ENCODE measurements at regions not wholly inside any gene's neighbourhood (a gene's known extent, or its start where the extent isn't known, plus 50 kb on each side); places are given as distances from the start of the nearest gene placed in this dataset.
"Not testable (repeated sequence)": the region's sequence is repeated elsewhere in the genome, so short reads cannot be mapped to it uniquely, and the experiment has no call there.

DNA sequence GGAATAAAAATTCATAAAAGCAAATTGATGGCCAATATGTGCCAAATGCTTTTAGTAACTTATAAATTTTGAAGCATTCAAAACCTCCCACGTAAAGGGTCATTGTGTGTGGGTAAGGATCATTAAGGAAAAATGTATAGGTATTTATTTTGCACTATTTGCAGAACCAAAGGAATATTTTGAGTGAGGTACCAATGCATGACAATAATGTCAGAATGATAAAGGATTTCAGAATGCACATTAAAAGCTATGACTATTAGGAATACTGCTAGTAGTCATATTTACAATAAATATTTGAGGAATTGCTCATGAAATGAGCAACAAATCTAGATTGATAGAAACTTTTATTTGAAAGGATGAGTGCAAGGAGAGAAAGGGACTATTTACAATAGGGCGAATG is 932.8 kb downstream of the SLC6A15 start:
- no peak for DNase-seq (ENCODE audit: insufficient read length)
- FAIRE-seq, result no peak
- no peak for TF ChIP-seq POLR2AphosphoS5 (IDR thresholded peaks at IDR 0.05; ENCODE audit: low read depth, low read length)
- TF ChIP-seq POLR2A (IDR thresholded peaks at IDR 0.05; ENCODE audit: low read depth, low read length), result no peak
- no peak for TF ChIP-seq TAF1 (IDR thresholded peaks at IDR 0.05; ENCODE audit: borderline replicate concordance, low read depth, low read length)

DNA sequence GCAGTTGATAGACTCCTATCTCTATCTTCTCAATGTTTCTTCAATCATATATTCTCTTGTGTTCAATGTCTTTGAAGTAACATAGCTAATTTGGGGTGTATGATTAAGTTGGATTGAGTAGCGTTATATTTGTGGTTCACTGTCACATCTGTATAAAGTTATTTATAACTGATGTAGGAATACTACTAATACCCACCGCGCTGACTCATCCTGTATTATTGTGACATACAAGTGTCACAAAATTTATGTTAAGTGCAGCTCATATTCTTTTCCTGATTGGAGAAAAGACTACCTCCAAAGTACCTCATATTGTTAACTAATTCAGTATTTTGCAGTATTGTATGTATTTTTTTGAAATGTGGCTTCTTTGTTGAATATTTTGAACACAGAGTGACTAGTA is 940.8 kb downstream of the SLC6A15 start:
- TF ChIP-seq TAF1 (IDR thresholded peaks at IDR 0.05; ENCODE audit: borderline replicate concordance, low read depth, low read length), result no peak
- TF ChIP-seq POLR2A (IDR thresholded peaks at IDR 0.05; ENCODE audit: low read depth, low read length), result no peak
- no peak for TF ChIP-seq POLR2AphosphoS5 (IDR thresholded peaks at IDR 0.05; ENCODE audit: low read depth, low read length)
- FAIRE-seq (no peak), DNase-seq (ENCODE audit: insufficient read length) (no peak)

DNA sequence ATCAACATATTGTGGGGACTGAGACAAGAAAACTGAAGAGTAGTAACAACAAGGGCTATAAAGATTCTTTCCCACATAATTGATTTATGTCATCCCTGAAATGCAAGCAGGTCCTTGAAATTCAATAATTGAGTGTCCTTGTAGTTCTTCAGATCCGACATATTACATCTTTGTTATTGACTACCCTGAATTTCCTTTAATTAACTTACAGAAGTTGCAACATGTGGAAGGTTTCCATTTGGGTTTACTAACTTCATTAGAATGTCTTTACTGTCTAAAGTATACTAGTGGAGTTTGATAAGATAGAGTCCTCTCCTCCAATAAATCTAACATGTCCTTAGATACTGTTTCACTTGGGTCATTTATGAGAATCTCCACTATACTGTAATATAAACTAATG is 951.8 kb downstream of the SLC6A15 start:
- DNase-seq (ENCODE audit: insufficient read length), result no peak
- no peak for FAIRE-seq
- no peak for TF ChIP-seq POLR2A (IDR thresholded peaks at IDR 0.05; ENCODE audit: low read depth, low read length)
- no peak for TF ChIP-seq POLR2AphosphoS5 (IDR thresholded peaks at IDR 0.05; ENCODE audit: low read depth, low read length)
- TF ChIP-seq TAF1 (IDR thresholded peaks at IDR 0.05; ENCODE audit: borderline replicate concordance, low read depth, low read length), result no peak

GRCh38 chr12:83958997-83959396 is 953.6 kb downstream of the SLC6A15 start:
- DNase-seq (ENCODE audit: insufficient read length) (no peak), FAIRE-seq (no peak)
- TF ChIP-seq POLR2A (IDR thresholded peaks at IDR 0.05; ENCODE audit: low read depth, low read length) (no peak), TAF1 (IDR thresholded peaks at IDR 0.05; ENCODE audit: borderline replicate concordance, low read depth, low read length) (no peak), POLR2AphosphoS5 (IDR thresholded peaks at IDR 0.05; ENCODE audit: low read depth, low read length) (no peak)

DNA sequence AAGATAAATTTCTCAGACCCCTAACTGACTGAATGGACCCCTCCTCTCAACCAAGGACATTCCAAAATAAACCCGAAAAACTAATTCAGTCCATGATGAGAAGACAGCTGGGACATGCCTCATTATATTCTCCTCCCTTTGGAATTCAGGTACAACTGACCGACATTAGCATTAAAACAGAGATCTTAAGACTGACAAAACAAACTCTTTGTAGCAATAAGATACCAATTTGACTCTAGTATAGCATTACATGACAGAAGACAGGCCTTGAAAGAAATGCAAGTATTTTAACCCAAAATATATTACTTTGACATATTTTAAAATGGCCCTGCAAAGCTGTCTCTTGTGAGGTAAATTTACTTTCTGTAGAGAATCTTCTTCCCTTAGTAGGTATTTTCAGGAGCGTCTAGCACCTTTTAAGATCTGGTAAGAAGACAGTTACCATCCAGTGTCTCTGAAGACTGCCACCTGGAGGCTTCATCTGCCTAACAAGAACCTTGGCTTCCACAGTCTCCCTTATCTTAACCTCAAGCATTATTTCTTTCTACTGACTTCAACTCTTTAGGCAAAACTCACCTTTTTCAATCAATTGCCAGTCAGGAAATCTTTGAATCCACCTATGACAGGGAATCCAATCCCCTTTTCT is 957.5 kb downstream of the SLC6A15 start:
- TF ChIP-seq TAF1 (IDR thresholded peaks at IDR 0.05; ENCODE audit: borderline replicate concordance, low read depth, low read length) (no peak), POLR2A (IDR thresholded peaks at IDR 0.05; ENCODE audit: low read depth, low read length) (no peak), POLR2AphosphoS5 (IDR thresholded peaks at IDR 0.05; ENCODE audit: low read depth, low read length) (no peak)
- FAIRE-seq, result no peak
- no peak for DNase-seq (ENCODE audit: insufficient read length)

DNA sequence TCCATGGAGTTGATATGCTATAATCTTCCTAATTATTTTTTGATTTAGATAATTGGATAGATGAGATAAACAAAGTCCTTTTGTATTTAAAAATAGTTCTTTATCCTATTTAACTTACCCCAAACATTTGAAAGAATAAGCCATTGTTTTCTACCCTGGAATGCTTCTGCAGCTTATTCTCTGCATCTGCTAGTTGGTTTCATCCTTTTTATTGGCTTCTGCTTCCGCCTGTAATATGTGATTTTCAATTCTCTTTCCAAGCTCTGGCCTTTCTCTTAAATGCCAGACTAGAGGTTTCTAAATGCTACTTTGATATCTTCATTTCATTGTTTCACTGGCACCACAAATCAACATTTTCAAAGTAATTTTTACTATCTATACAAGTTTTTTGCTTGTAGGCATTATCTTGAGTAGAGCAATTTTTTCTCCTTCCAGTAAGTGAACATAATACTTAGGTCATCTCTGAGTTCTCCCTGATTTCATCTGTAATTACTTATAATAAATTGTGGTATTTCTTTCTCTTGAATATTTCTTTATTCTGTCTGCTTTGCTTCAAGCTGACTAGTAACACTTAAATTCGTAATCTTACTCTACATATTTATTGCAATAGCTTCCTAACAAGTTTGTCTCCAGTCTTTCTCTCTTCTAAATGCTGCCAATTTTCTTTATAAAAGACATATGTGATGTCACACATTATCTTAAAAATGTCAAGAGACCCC is 958.4 kb downstream of the SLC6A15 start:
- DNase-seq (ENCODE audit: insufficient read length) (no peak), FAIRE-seq (no peak)
- TF ChIP-seq TAF1 (IDR thresholded peaks at IDR 0.05; ENCODE audit: borderline replicate concordance, low read depth, low read length), result no peak

- FAIRE-seq (no peak), DNase-seq (ENCODE audit: insufficient read length) (no peak)
Observed at GRCh38 chr12:83945871-83946270, 966.7 kb downstream of the SLC6A15 start.

DNA sequence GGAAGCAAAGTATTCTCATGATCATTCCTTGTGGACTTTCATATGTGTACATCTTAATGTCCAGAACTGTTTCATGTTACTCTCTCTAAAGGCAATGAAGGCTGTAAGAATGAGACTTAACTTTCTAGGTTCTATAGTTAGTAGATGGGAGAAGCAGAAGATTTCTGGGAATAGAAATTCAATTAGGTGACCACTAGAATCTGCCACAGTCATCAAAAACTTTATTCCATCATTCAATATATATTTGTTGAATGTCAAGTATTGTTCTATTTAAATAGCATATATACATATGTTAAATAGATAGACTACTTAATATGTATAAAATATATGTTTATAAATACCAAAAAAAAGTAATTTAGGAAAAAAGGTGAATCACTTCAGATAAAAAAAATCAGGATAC is 972.9 kb downstream of the SLC6A15 start:
- DNase-seq (ENCODE audit: insufficient read length), result no peak
- FAIRE-seq, result no peak
- no peak for TF ChIP-seq TAF1 (IDR thresholded peaks at IDR 0.05; ENCODE audit: borderline replicate concordance, low read depth, low read length)
- no peak for TF ChIP-seq POLR2A (IDR thresholded peaks at IDR 0.05; ENCODE audit: low read depth, low read length)
- no peak for TF ChIP-seq POLR2AphosphoS5 (IDR thresholded peaks at IDR 0.05; ENCODE audit: low read depth, low read length)

More at GRCh38 chr12:83945871-83946270, 966.7 kb downstream of the SLC6A15 start:
- no peak for TF ChIP-seq TAF1 (IDR thresholded peaks at IDR 0.05; ENCODE audit: borderline replicate concordance, low read depth, low read length)
- TF ChIP-seq POLR2A (IDR thresholded peaks at IDR 0.05; ENCODE audit: low read depth, low read length), result no peak
- TF ChIP-seq POLR2AphosphoS5 (IDR thresholded peaks at IDR 0.05; ENCODE audit: low read depth, low read length), result no peak

DNA sequence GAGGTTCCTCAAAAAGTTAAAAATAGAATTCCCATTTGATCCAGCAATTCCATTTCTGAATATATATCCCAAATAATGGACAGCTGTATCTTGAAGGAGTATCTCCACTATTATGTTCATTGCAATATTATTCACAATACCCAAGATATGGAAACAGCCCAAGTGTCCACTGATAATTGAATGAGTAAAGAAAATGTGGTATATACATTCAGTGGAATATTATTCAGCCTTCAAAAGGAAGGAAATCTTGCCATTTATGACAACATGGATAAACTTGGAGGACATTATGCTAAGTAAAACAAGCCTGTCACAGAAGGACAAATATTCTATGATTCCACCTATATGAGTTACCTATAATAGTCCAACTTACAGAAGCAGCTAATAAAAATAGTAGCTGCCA is 979.0 kb downstream of the SLC6A15 start:
- FAIRE-seq, result no peak
- no peak for TF ChIP-seq TAF1 (IDR thresholded peaks at IDR 0.05; ENCODE audit: borderline replicate concordance, low read depth, low read length)
- TF ChIP-seq POLR2A (IDR thresholded peaks at IDR 0.05; ENCODE audit: low read depth, low read length), result no peak

GRCh38 chr12:83932011-83932410 is 980.6 kb downstream of the SLC6A15 start:
- FAIRE-seq (no peak), DNase-seq (ENCODE audit: insufficient read length) (no peak)
- no peak for TF ChIP-seq POLR2AphosphoS5 (IDR thresholded peaks at IDR 0.05; ENCODE audit: low read depth, low read length)
- TF ChIP-seq TAF1 (IDR thresholded peaks at IDR 0.05; ENCODE audit: borderline replicate concordance, low read depth, low read length), result no peak
- no peak for TF ChIP-seq POLR2A (IDR thresholded peaks at IDR 0.05; ENCODE audit: low read depth, low read length)

More for the DNA sequence above, 979.0 kb downstream of the SLC6A15 start:
- DNase-seq (ENCODE audit: insufficient read length), result no peak

- TF ChIP-seq POLR2A (IDR thresholded peaks at IDR 0.05; ENCODE audit: low read depth, low read length) (no peak), TAF1 (IDR thresholded peaks at IDR 0.05; ENCODE audit: borderline replicate concordance, low read depth, low read length) (no peak), POLR2AphosphoS5 (IDR thresholded peaks at IDR 0.05; ENCODE audit: low read depth, low read length) (no peak)
- DNase-seq (ENCODE audit: insufficient read length) (no peak), FAIRE-seq (no peak)
Observed at GRCh38 chr12:83931451-83931850, 981.1 kb downstream of the SLC6A15 start.

- not testable (repeated sequence) for FAIRE-seq; DNase-seq (ENCODE audit: insufficient read length)
Observed at GRCh38 chr12:83929792-83930191, 982.8 kb downstream of the SLC6A15 start.
